Natural killer cell treated with Interleukin-12 subunit alpha and Interleukin-12 subunit beta and Interleukin-15 and Interleukin-18, amount 100 ng/mL, for 72 hours (primary cell): ENCODE measurements at regions not wholly inside any gene's neighbourhood (a gene's known extent, or its start where the extent isn't known, plus 50 kb on each side); places are given as distances from the start of the nearest gene placed in this dataset.
"Not testable (repeated sequence)": the region's sequence is repeated elsewhere in the genome, so short reads cannot be mapped to it uniquely, and the experiment has no call there.

Experiments used
- ATAC-seq, 2 donors: fragments of 150-1000 bp; cut with Tn5 transposase in 1 of 2; sonication (Bioruptor Pico), chemical (Tn5 transposase) in 1 of 2; 2 replicates each; pipeline ENCODE4 v1.10.0; 2021
- DNase-seq: peaks from one replicate; pipeline ENCODE4 v3.0.0; 2022; ENCODE audit warnings: low spot score
- H3K27ac Mint-ChIP-seq, 2 donors: 1 replicate in 1 of 2; 2 replicates in 1 of 2; pipeline ENCODE4 v1.8.0; 2022; ENCODE audit warnings: mixed read lengths in 2 of 2, mild to moderate bottlenecking in 1 of 2, moderate library complexity in 1 of 2
- H3K27me3 Mint-ChIP-seq, 2 donors: 1 replicate in 1 of 2; 2 replicates in 1 of 2; pipeline ENCODE4 v1.8.0; 2022; ENCODE audit warnings: mixed read lengths in 2 of 2
- H3K36me3 Mint-ChIP-seq: one replicate; pipeline ENCODE4 v1.8.0; 2022; ENCODE audit warnings: mixed read lengths
- H3K4me1 Mint-ChIP-seq, 2 donors: 1 replicate in 1 of 2; 2 replicates in 1 of 2; pipeline ENCODE4 v1.8.0; 2022; ENCODE audit warnings: low read depth in 2 of 2, mixed read lengths in 2 of 2, mild to moderate bottlenecking in 1 of 2
- H3K4me3 Mint-ChIP-seq: one replicate; pipeline ENCODE4 v1.8.0; 2022; ENCODE audit warnings: mixed read lengths
- H3K9me3 Mint-ChIP-seq: 2 replicates; pipeline ENCODE4 v1.8.0; 2022; ENCODE audit warnings: mixed read lengths

GRCh38 chr2:36097022-36097421, 258.6 kb upstream of the CRIM1 start:
- Mint-ChIP-seq H3K27ac (no peak overlapping the region), H3K4me1 (no peaks in the 10 kb centered on the region), H3K4me3 (no peak overlapping the region), H3K9me3 (peaks cover 10% of the 10 kb centered on the region), H3K36me3 (peaks cover 12% of the 10 kb centered on the region), H3K27me3 (no peaks in the 10 kb centered on the region)
- ATAC-seq (no peak), DNase-seq (no peak)

DNA sequence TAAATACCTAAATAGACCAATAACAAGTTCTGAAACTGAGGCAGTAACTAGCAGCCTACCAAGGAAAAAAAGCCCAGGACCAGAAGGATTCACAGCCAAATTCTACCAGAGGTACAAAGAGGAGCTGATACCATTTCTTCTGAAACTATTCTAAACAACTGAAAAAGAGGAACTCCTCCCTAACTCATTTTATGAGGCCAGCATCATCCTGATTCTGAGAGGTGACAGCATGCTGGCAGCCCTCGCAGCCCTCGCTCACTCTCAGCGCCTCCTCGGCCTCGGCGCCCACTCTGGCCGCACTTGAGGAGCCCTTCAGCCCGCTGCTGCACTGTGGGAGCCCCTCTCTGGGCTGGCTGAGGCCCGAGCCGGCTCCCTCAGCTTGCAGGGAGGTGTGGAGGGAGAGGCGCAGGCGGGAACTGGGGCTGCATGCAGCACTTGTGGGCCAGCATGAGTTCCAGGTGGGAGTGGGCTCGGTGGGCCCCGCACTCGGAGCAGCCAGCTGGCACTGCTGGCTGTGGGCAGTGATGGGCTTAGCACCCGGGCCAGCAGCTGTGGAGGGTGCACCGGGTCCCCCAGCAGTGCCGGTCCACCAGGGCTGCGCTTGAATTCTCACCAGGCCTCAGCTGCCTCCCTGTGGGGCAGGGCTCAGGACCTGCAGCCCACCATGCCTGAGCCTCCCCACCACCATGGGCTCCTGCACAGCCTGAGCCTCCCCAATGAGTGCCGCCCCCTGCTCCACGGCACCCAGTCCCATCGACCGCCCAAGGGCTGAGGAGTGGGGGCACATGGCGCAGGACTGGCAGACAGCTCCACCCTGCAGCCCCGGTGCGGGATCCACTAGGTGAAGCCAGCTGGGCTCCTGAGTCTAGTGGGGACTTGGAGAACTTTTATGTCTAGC, 263.5 kb upstream of the CRIM1 start:
- H3K27ac Mint-ChIP-seq, H3K27me3 Mint-ChIP-seq, DNase-seq, ATAC-seq, H3K36me3 Mint-ChIP-seq, H3K4me3 Mint-ChIP-seq, H3K4me1 Mint-ChIP-seq: not testable (repeated sequence)
- peaks cover 12% of the 10 kb centered on the region for H3K9me3 Mint-ChIP-seq

DNA sequence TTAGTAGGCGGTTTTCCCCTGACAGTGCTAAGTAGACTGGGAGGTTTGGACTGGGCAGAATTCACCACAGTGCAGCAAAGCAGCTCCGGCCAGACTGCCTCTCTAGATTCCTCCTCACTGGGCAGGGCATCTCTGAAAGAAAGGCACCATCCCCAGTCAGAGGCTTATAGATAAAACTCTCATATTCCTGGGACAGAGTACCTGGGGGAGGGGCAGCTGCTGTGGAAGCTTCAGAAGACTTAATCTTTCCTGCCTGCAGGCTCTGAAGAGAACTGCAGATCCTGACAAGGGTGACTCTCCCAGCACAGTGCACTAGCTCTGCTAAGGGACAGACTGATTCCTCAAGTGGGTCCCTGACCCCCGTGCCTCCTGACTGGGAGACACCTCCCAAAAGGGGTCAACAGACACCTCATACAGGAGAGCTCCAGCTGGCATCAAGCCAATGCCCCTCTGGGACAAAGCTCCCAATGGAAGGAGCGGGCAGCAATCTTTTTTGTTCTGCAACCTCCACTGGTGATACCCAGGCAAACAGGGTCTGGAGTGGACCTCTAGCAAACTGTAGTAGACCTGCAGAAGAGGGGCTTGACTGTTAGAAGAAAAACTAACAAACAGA, 266.8 kb upstream of the CRIM1 start:
- peaks cover 2% of the 10 kb centered on the region for H3K36me3 Mint-ChIP-seq
- no peak overlapping the region for H3K27ac Mint-ChIP-seq
- ATAC-seq, result no peak
- peaks cover 11 to 13% of the 10 kb centered on the region in 2 donors for H3K27me3 Mint-ChIP-seq
- H3K4me1 Mint-ChIP-seq, result no peaks in the 10 kb centered on the region
- H3K9me3 Mint-ChIP-seq, result peaks cover 9% of the 10 kb centered on the region
- H3K4me3 Mint-ChIP-seq, result no peak overlapping the region
- no peak for DNase-seq

DNA sequence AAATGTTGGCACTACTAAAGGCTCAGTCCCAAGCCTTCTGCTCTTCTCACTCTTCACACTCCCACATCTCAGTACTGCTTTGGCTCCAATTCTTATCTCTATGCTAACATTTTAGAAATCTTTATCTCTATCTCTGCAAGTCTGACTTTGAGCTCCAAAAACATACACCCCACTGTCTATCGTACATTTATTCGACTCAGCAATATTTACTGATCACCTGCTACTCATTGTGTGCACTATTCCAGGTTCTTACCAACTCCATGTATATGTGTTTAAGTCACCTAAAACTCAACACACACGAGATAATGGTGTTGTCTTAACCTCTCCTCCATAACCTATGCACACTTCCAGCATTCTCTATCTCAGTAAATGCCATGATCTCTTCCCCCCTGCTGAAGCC, 268.2 kb upstream of the CRIM1 start:
- no peak overlapping the region for H3K4me3 Mint-ChIP-seq
- no peaks in the 10 kb centered on the region for H3K36me3 Mint-ChIP-seq
- DNase-seq (no peak), ATAC-seq (no peak)
- H3K27ac Mint-ChIP-seq, result no peak overlapping the region
- H3K9me3 Mint-ChIP-seq, result peaks cover 6% of the 10 kb centered on the region
- peaks cover 11 to 17% of the 10 kb centered on the region in 2 donors for H3K27me3 Mint-ChIP-seq
- no peaks in the 10 kb centered on the region for H3K4me1 Mint-ChIP-seq

DNA sequence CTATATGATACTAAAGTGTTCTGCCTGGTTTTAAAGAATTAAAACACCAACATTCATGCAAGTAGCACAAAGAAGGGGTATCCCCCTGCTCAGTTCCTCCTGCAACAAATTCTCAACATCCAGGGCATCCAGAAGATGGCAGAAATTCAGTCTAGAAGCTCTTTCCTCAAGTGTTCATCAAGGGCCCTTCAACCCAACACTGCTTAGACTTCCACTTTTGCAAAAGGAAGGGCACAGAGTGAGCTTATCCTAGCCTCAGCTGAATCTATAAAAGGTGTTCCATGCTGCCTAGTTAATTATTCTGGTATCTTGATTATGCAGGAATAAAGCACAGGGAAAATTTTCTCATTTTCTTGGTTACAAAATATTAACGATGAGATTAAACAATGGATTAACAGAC, 275.8 kb upstream of the CRIM1 start:
- ATAC-seq, result no peak
- no peaks in the 10 kb centered on the region for H3K36me3 Mint-ChIP-seq
- DNase-seq, result no peak
- H3K27me3 Mint-ChIP-seq, result peaks cover 0 to 9% of the 10 kb centered on the region in 2 donors
- H3K4me1 Mint-ChIP-seq, result peaks cover 0 to 4% of the 10 kb centered on the region in 2 donors
- H3K9me3 Mint-ChIP-seq, result no peaks in the 10 kb centered on the region
- H3K27ac Mint-ChIP-seq, result no peak overlapping the region
- no peak overlapping the region for H3K4me3 Mint-ChIP-seq

GRCh38 chr2:36074008-36074407, 281.6 kb upstream of the CRIM1 start:
- H3K36me3 Mint-ChIP-seq, result no peaks in the 10 kb centered on the region
- H3K27ac Mint-ChIP-seq, result no peak overlapping the region
- peaks cover 3 to 4% of the 10 kb centered on the region in 2 donors for H3K4me1 Mint-ChIP-seq
- no peak overlapping the region for H3K4me3 Mint-ChIP-seq
- ATAC-seq (no peak), DNase-seq (no peak)
- H3K9me3 Mint-ChIP-seq, result no peaks in the 10 kb centered on the region
- no peaks in the 10 kb centered on the region for H3K27me3 Mint-ChIP-seq

- Mint-ChIP-seq H3K4me3 (no peak overlapping the region), H3K27me3 (no peaks in the 10 kb centered on the region), H3K4me1 (peaks cover 0 to 3% of the 10 kb centered on the region in 2 donors), H3K9me3 (peaks cover 3% of the 10 kb centered on the region), H3K36me3 (no peaks in the 10 kb centered on the region), H3K27ac (no peak overlapping the region)
- no peak for ATAC-seq
- no peak for DNase-seq
These were observed 283.9 kb upstream of the CRIM1 start for GRCh38 chr2:36071698-36072097.

DNA sequence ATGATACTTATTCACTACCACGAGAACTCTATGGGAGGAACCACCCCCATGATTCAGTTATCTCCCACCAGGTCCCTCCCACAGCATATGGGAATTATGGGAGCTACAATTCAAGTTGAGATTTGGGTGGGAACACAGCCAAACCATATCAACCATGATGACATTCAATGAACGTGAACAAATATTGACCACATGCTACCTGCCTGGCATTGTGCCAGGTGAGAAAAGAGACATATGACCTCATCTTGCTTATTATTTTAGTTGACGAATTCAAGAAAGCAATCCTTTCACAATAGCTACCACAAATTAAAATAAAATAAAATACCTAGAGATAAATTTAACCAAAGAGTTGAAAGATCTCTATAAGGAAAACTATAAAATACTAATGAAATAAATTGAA, 286.5 kb upstream of the CRIM1 start:
- Mint-ChIP-seq H3K9me3 (peaks cover 3% of the 10 kb centered on the region), H3K4me1 (peaks cover 0 to 3% of the 10 kb centered on the region in 2 donors), H3K4me3 (no peak overlapping the region), H3K27ac (no peak overlapping the region), H3K36me3 (no peaks in the 10 kb centered on the region), H3K27me3 (no peaks in the 10 kb centered on the region)
- no peak for DNase-seq
- ATAC-seq, result no peak

DNA sequence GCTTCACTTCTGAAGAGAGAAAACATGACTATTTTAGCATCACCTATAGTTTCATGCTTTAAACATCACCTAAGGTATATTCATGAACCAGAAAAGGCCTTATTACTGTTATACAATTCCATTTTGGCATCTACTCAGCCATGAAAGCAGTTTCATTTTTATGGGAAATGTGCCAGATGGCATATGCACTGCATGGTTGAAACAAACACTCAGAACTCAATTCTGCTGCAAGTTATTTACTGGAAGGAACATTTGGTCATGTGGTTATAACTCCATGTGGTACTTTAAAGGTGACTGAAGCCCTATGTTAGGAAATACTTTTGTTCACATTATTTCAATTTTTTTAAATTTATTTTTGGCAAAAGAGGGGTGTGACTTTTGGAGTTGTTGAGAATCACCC, 287.5 kb upstream of the CRIM1 start:
- no peaks in the 10 kb centered on the region for H3K27me3 Mint-ChIP-seq
- peaks cover 3% of the 10 kb centered on the region for H3K9me3 Mint-ChIP-seq
- DNase-seq, result no peak
- H3K4me1 Mint-ChIP-seq, result peaks cover 0 to 3% of the 10 kb centered on the region in 2 donors
- no peak overlapping the region for H3K4me3 Mint-ChIP-seq
- no peak for ATAC-seq
- no peak overlapping the region for H3K27ac Mint-ChIP-seq
- peaks cover 6% of the 10 kb centered on the region for H3K36me3 Mint-ChIP-seq

GRCh38 chr2:36060133-36060532, 295.4 kb upstream of the CRIM1 start:
- no peak for ATAC-seq
- Mint-ChIP-seq H3K27ac (peak overlapping the region in 1 of 2 donors; percentile 48), H3K4me3 (no peak overlapping the region), H3K36me3 (peaks cover 6% of the 10 kb centered on the region), H3K9me3 (peaks cover 11% of the 10 kb centered on the region), H3K4me1 (peaks cover 0 to 6% of the 10 kb centered on the region in 2 donors), H3K27me3 (no peaks in the 10 kb centered on the region)
- no peak for DNase-seq

DNA sequence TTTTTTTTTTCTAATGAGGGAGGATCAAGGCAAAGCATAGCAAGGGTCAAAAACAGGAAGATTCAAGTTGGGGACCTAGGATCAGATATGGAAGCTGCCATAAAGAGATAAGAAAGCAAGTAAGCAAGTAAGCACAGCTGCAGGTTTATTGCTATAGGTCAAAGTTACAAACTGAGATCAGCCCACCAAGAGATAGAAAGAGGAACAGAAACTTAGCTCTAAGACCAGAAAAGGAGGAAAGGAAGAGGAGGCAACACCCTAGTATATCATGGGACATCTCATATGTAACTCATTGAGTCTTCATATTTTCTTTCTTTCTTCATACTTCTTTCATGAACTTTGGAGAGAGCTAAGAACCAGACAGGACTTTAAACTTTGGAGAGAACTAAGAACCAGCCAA, 295.9 kb upstream of the CRIM1 start:
- no peaks in the 10 kb centered on the region for H3K27me3 Mint-ChIP-seq
- H3K9me3 Mint-ChIP-seq, result peaks cover 11% of the 10 kb centered on the region
- DNase-seq (no peak), ATAC-seq (no peak)
- H3K36me3 Mint-ChIP-seq, result peaks cover 6% of the 10 kb centered on the region
- peaks cover 0 to 6% of the 10 kb centered on the region in 2 donors for H3K4me1 Mint-ChIP-seq
- no peak overlapping the region for H3K4me3 Mint-ChIP-seq
- peak overlapping the region in 1 of 2 donors; percentile 48 for H3K27ac Mint-ChIP-seq

DNA sequence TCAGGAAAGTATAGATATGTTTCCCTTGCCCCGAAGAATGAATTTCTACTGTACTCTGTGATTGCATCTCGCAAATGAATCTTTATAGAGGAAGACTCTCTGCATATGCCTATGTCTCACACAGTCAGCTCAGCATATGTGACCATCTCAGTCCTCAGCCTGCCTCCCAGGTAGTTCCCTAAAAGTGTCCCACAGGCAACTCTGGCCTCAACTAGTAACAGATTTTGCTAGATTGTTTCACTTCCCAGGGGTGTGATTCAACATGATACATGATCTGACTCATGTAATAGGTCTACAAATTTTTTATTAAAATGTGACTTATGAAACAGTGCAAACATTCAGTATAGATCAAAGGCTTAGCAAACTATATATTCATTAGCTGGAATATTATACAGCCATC, 296.6 kb upstream of the CRIM1 start:
- peaks cover 0 to 6% of the 10 kb centered on the region in 2 donors for H3K4me1 Mint-ChIP-seq
- H3K27ac Mint-ChIP-seq, result no peak overlapping the region
- ATAC-seq (no peak), DNase-seq (no peak)
- peaks cover 6% of the 10 kb centered on the region for H3K36me3 Mint-ChIP-seq
- peaks cover 11% of the 10 kb centered on the region for H3K9me3 Mint-ChIP-seq
- H3K27me3 Mint-ChIP-seq, result no peaks in the 10 kb centered on the region
- no peak overlapping the region for H3K4me3 Mint-ChIP-seq

GRCh38 chr2:36058076-36058475, 297.5 kb upstream of the CRIM1 start:
- Mint-ChIP-seq H3K9me3 (peaks cover 11% of the 10 kb centered on the region), H3K27ac (peak overlapping the region in 1 of 2 donors; percentile 34), H3K27me3 (no peaks in the 10 kb centered on the region), H3K36me3 (no peaks in the 10 kb centered on the region), H3K4me3 (peak overlapping the region; percentile 3), H3K4me1 (peaks cover 0 to 6% of the 10 kb centered on the region in 2 donors)
- DNase-seq, result no peak
- ATAC-seq, result no peak

GRCh38 chr2:36052819-36053218, 302.8 kb upstream of the CRIM1 start:
- H3K4me1 Mint-ChIP-seq, result peaks cover 0 to 4% of the 10 kb centered on the region in 2 donors
- DNase-seq (no peak), ATAC-seq (no peak)
- H3K27ac Mint-ChIP-seq, result no peak overlapping the region
- H3K4me3 Mint-ChIP-seq, result no peak overlapping the region
- no peaks in the 10 kb centered on the region for H3K27me3 Mint-ChIP-seq
- peaks cover 8% of the 10 kb centered on the region for H3K36me3 Mint-ChIP-seq
- peaks cover 10% of the 10 kb centered on the region for H3K9me3 Mint-ChIP-seq
